ENCODE measurements at regions not wholly inside any gene's neighbourhood (a gene's known extent, or its start where the extent isn't known, plus 50 kb on each side); places are given as distances from the start of the nearest gene placed in this dataset.

GRCh38 chr10:14407567-14407966, 76.8 kb upstream of the FRMD4A start:
- ChIA-PET POLR2A (no interaction called here), CTCF (no interaction called here)
- ATAC-seq (ENCODE audit: low read depth) = no peak

More at GRCh38 chr10:14407567-14407966, 76.8 kb upstream of the FRMD4A start:
- no peak for DNase-seq
- peaks cover 2% of the 10 kb centered on the region for H3K9me3 Mint-ChIP-seq (ENCODE audit: insufficient read depth)
- H3K4me2 ChIP-seq (replicated peaks; ENCODE audit: low read depth, low read length, poor library complexity, severe bottlenecking) = no peak overlapping the region
- H3K4me3 Mint-ChIP-seq = no peak overlapping the region
- H2AFZ ChIP-seq (ENCODE audit: insufficient read depth, low read depth, low read length, poor library complexity, severe bottlenecking) = no peak overlapping the region
- TF ChIP-seq EZH2 (IDR thresholded peaks at IDR 0.05; ENCODE audit: borderline replicate concordance, insufficient read depth, low read depth, low read length, poor library complexity, severe bottlenecking) = no peak
- no peak for TF ChIP-seq CTCF (IDR thresholded peaks at IDR 0.05)
- intact Hi-C loops (cut with micrococcal nuclease) = no loop called here
- H3K27ac Mint-ChIP-seq = no peak overlapping the region
- no peak overlapping the region for H3K9ac ChIP-seq (ENCODE audit: low read length)
- H3K27me3 ChIP-seq (replicated peaks in 1 of 4; ENCODE audit: control extremely low read depth in 1 of 4, control insufficient read depth in 3 of 4, insufficient read depth in 4 of 4, low read length in 3 of 4) = peaks cover 0 to 11% (median 9%) of the 10 kb centered on the region in 4 experiments
- 99% methylated on average over 6 of the region's 7 CpGs for WGBS (ENCODE audit: insufficient coverage)
- no peaks in the 10 kb centered on the region for H3K36me3 ChIP-seq (replicated peaks in 1 of 2; ENCODE audit: control extremely low read depth in 1 of 2, control insufficient read depth in 1 of 2, extremely low read depth in 1 of 2, insufficient read depth in 2 of 2, low read length in 1 of 2)
- no peaks in the 10 kb centered on the region for H3K79me2 ChIP-seq (ENCODE audit: control insufficient read depth, insufficient read depth, low read length)
- no peaks in the 10 kb centered on the region for H4K20me1 ChIP-seq (ENCODE audit: control insufficient read depth, insufficient read depth, low read length, poor library complexity, severe bottlenecking)
- peaks cover 0 to 3% (median 1%) of the 10 kb centered on the region in 3 donors for H3K9me3 ChIP-seq (ENCODE audit: control extremely low read depth in 1 of 3, control insufficient read depth in 2 of 3, insufficient read depth in 1 of 3, low read length in 2 of 3)
- peaks cover 34% of the 10 kb centered on the region for H3K27me3 Mint-ChIP-seq
- H3K4me3 ChIP-seq (ENCODE audit: control extremely low read depth in 1 of 5, extremely low read depth in 1 of 5, insufficient read depth in 1 of 5, low read depth in 2 of 5, low read length in 4 of 5) = no peak overlapping the region
- H3K4me1 ChIP-seq (ENCODE audit: control insufficient read depth in 2 of 2, insufficient read depth in 2 of 2, low read length in 2 of 2) = peaks cover 8 to 19% of the 10 kb centered on the region in 2 donors
- peaks cover 25% of the 10 kb centered on the region for H3K4me1 Mint-ChIP-seq
- H3K27ac ChIP-seq (ENCODE audit: low read length in 2 of 2) = no peak overlapping the region

Measured in B cell (primary cell).